HEK293T (cell line): ENCODE measurements at regions not wholly inside any gene's neighbourhood (a gene's known extent, or its start where the extent isn't known, plus 50 kb on each side); places are given as distances from the start of the nearest gene placed in this dataset.

Source experiments
- CTCF ChIA-PET: fragments of 350-600 bp; formaldehyde crosslinking; extraction: SDS; loops from one replicate; lab custom pipeline; 2021; ENCODE audit warnings: antibody characterized with exemption, inconsistent platforms; lab: Yijun Ruan, JAX
- POLR2A ChIA-PET: fragments of 350-600 bp; formaldehyde crosslinking; extraction: SDS; loops from one replicate; lab custom pipeline; 2020; ENCODE audit warnings: antibody characterized with exemption, inconsistent platforms; lab: Yijun Ruan, JAX
- DNase-seq: peaks from one replicate; pipeline ENCODE4 v3.0.0; 2012; ENCODE audit warnings: mixed read lengths; ENCODE audit errors: extremely low spot score
- ARNT ChIP-seq: fragments of 450-650 bp; IDR thresholded peaks from 2 replicates; pipeline ENCODE4 v1.6.1; 2017; ENCODE audit warnings: mild to moderate bottlenecking
- BHLHE40 ChIP-seq: fragments of 450-650 bp; IDR thresholded peaks from 2 replicates; pipeline ENCODE4 v1.6.1; 2016; ENCODE audit warnings: mild to moderate bottlenecking, moderate library complexity, borderline replicate concordance
- CTBP1 ChIP-seq: fragments of 450-650 bp; IDR thresholded peaks from 2 replicates; pipeline ENCODE4 v1.6.1; 2016; ENCODE audit warnings: borderline replicate concordance
- ELF4 ChIP-seq: fragments of 450-650 bp; IDR thresholded peaks from 2 replicates; pipeline ENCODE4 v1.6.1; 2017; ENCODE audit warnings: antibody characterized with exemption
- FOXA1 ChIP-seq: fragments of 450-650 bp; IDR thresholded peaks from 2 replicates; pipeline ENCODE4 v1.6.1; 2016; ENCODE audit warnings: mild to moderate bottlenecking
- FOXK2 ChIP-seq: fragments of 450-650 bp; IDR thresholded peaks from 2 replicates; pipeline ENCODE4 v1.6.1; 2016; ENCODE audit warnings: mild to moderate bottlenecking
- FOXM1 ChIP-seq: fragments of 450-650 bp; IDR thresholded peaks from 2 replicates; pipeline ENCODE4 v1.6.1; 2017; ENCODE audit warnings: mild to moderate bottlenecking, borderline replicate concordance
- HDGF ChIP-seq: fragments of 450-650 bp; IDR thresholded peaks from 2 replicates; pipeline ENCODE4 v1.6.1; 2017; ENCODE audit warnings: antibody characterized with exemption, borderline replicate concordance
- L3MBTL2 ChIP-seq: fragments of 450-650 bp; conservative IDR thresholded peaks from 2 replicates; pipeline ENCODE4 v1.6.1; 2016; ENCODE audit warnings: mild to moderate bottlenecking
- LEF1 ChIP-seq: fragments of 450-650 bp; IDR thresholded peaks from 2 replicates; pipeline ENCODE4 v1.6.1; 2017; ENCODE audit warnings: mild to moderate bottlenecking, borderline replicate concordance
- NFRKB ChIP-seq: fragments of 450-650 bp; IDR thresholded peaks from 2 replicates; pipeline ENCODE4 v1.6.1; 2016; ENCODE audit warnings: mild to moderate bottlenecking, moderate library complexity
- PKNOX1 ChIP-seq: fragments of 450-650 bp; IDR thresholded peaks from 2 replicates; pipeline ENCODE4 v1.6.1; 2016
- SP1 ChIP-seq: fragments of 450-650 bp; IDR thresholded peaks from 2 replicates; pipeline ENCODE4 v1.6.1; 2017
- SUZ12 ChIP-seq: fragments of 450-650 bp; IDR thresholded peaks from 2 replicates; pipeline ENCODE4 v1.6.1; 2016; ENCODE audit warnings: mild to moderate bottlenecking
- TARDBP ChIP-seq: fragments of 450-650 bp; IDR thresholded peaks from 2 replicates; pipeline ENCODE4 v1.6.1; 2016
- ZNF384 ChIP-seq: fragments of 450-650 bp; IDR thresholded peaks from 2 replicates; pipeline ENCODE4 v1.6.1; 2016

- no peak for TF ChIP-seq ZNF384
- no peak for TF ChIP-seq SP1
- TF ChIP-seq NFRKB: no peak
- TF ChIP-seq CTBP1: no peak
- TF ChIP-seq SUZ12: no peak
- TF ChIP-seq FOXM1: no peak
- POLR2A ChIA-PET: no interaction called here
Measured at GRCh38 chr2:114111329-114111728, 221.4 kb downstream of the ACTR3 start.

GRCh38 chr2:114113518-114113917 lies 223.6 kb downstream of the ACTR3 start:
- no peak for DNase-seq
- ChIA-PET CTCF (no interaction called here), POLR2A (no interaction called here)
- TF ChIP-seq ELF4: no peak
- no peak for TF ChIP-seq FOXA1

More at GRCh38 chr2:114111329-114111728, 221.4 kb downstream of the ACTR3 start:
- no peak for DNase-seq
- CTCF ChIA-PET: no interaction called here

GRCh38 chr2:114118088-114118487 lies 228.2 kb downstream of the ACTR3 start:
- DNase-seq: no peak
- ChIA-PET POLR2A (no interaction called here), CTCF (no interaction called here)
- TF ChIP-seq BHLHE40 (no peak), FOXA1 (no peak)

- POLR2A ChIA-PET: no interaction called here
- CTCF ChIA-PET: no interaction called here
- DNase-seq: no peak
- no peak for TF ChIP-seq ZNF384
- no peak for TF ChIP-seq CTBP1
- TF ChIP-seq ELF4: no peak
- no peak for TF ChIP-seq L3MBTL2
- TF ChIP-seq FOXA1: no peak
- TF ChIP-seq TARDBP: no peak
- TF ChIP-seq LEF1: no peak
- no peak for TF ChIP-seq FOXK2
- no peak for TF ChIP-seq ARNT
- no peak for TF ChIP-seq PKNOX1
- no peak for TF ChIP-seq SUZ12
- TF ChIP-seq BHLHE40: no peak
- TF ChIP-seq SP1: no peak
- no peak for TF ChIP-seq NFRKB
- no peak for TF ChIP-seq FOXM1
Measured at GRCh38 chr2:114119862-114120261, 230.0 kb downstream of the ACTR3 start.

- ChIA-PET CTCF (no interaction called here), POLR2A (no interaction called here)
- TF ChIP-seq ELF4 (no peak), FOXK2 (no peak), FOXM1 (no peak), L3MBTL2 (no peak), LEF1 (no peak), ZNF384 (no peak), NFRKB (no peak), SUZ12 (no peak), BHLHE40 (no peak), ARNT (no peak), HDGF (no peak), TARDBP (no peak), SP1 (no peak), CTBP1 (no peak), PKNOX1 (no peak), FOXA1 (no peak)
- no peak for DNase-seq
Measured at GRCh38 chr2:114122930-114123329, 233.0 kb downstream of the ACTR3 start.

- CTCF ChIA-PET: no interaction called here
- no peak for TF ChIP-seq TARDBP
- no peak for TF ChIP-seq FOXK2
- no peak for TF ChIP-seq SP1
- TF ChIP-seq BHLHE40: no peak
- no peak for TF ChIP-seq L3MBTL2
- TF ChIP-seq SUZ12: no peak
- no peak for TF ChIP-seq ZNF384
- no peak for TF ChIP-seq CTBP1
- TF ChIP-seq PKNOX1: no peak
- TF ChIP-seq NFRKB: no peak
- no peak for TF ChIP-seq HDGF
- no peak for DNase-seq
- POLR2A ChIA-PET: no interaction called here
Measured at GRCh38 chr2:114123925-114124324, 234.0 kb downstream of the ACTR3 start.

- ChIA-PET CTCF (no interaction called here), POLR2A (no interaction called here)
- no peak for TF ChIP-seq ZNF384
- no peak for TF ChIP-seq LEF1
- no peak for TF ChIP-seq L3MBTL2
- TF ChIP-seq ELF4: no peak
- TF ChIP-seq PKNOX1: no peak
- no peak for TF ChIP-seq BHLHE40
- no peak for TF ChIP-seq FOXA1
- no peak for TF ChIP-seq CTBP1
- no peak for TF ChIP-seq FOXM1
- no peak for TF ChIP-seq FOXK2
- TF ChIP-seq TARDBP: no peak
- no peak for TF ChIP-seq ARNT
- no peak for TF ChIP-seq NFRKB
- TF ChIP-seq HDGF: no peak
- DNase-seq: no peak
Measured at GRCh38 chr2:114127372-114127771, 237.5 kb downstream of the ACTR3 start.
